Tibial artery (tissue), 4 donors: ENCODE measurements at regions not wholly inside any gene's neighbourhood (a gene's known extent, or its start where the extent isn't known, plus 50 kb on each side); places are given as distances from the start of the nearest gene placed in this dataset.

Experiments used
- DNase-seq, 2 donors: peaks; one replicate each; pipeline ENCODE4 v3.0.0-alpha.2; 2019
- H3K27ac ChIP-seq, 2 donors: fragments of 200-600 bp; sonication (generic) in 1 of 2; 1 replicate in 1 of 2; 2 replicates in 1 of 2; pipeline ENCODE4 v1.5.1; 2018 to 2019; ENCODE audit warnings: mild to moderate bottlenecking in 1 of 2
- H3K27me3 ChIP-seq, 2 donors: fragments of 200-600 bp; sonication (generic) in 1 of 2; one replicate each; pipeline versions ENCODE4 v1.5.1 to v1.6.0; 2016 to 2019
- H3K36me3 ChIP-seq, 3 donors: fragments of 200-600 bp; sonication (generic) in 2 of 3; one replicate each; pipeline ENCODE4 v1.5.1; 2016 to 2019; ENCODE audit warnings: mild to moderate bottlenecking in 2 of 3
- H3K4me1 ChIP-seq, 4 donors: fragments of 200-600 bp; sonication (generic) in 2 of 4; 1 replicate in 3 of 4; 2 replicates in 1 of 4; pipeline ENCODE4 v1.5.1; 2016 to 2019
- H3K4me3 ChIP-seq, 2 donors: fragments of 200-600 bp; sonication (generic) in 1 of 2; 1 replicate in 1 of 2; 2 replicates in 1 of 2; pipeline ENCODE4 v1.5.1; 2018 to 2019; ENCODE audit warnings: mild to moderate bottlenecking in 2 of 2
- H3K9me3 ChIP-seq, 3 donors: fragments of 200-600 bp; sonication (generic) in 1 of 3; one replicate each; pipeline ENCODE4 v1.5.1; 2016 to 2019
- CTCF ChIP-seq, 2 experiments: fragments of 200-600 bp in 1 of 2; fragments of 450-650 bp in 1 of 2; IDR thresholded peaks; one replicate each; pipeline ENCODE4 v1.5.1; 2017 to 2019; ENCODE audit warnings: antibody characterized with exemption in 2 of 2, mild to moderate bottlenecking in 1 of 2, moderate library complexity in 1 of 2
- intact Hi-C: fragments of 100-400 bp; cut with DNase I; formaldehyde crosslinking; loops from one replicate; pipeline ENCODE4 v1.15.0; 2023; ENCODE audit warnings: low total_unique reads

DNA sequence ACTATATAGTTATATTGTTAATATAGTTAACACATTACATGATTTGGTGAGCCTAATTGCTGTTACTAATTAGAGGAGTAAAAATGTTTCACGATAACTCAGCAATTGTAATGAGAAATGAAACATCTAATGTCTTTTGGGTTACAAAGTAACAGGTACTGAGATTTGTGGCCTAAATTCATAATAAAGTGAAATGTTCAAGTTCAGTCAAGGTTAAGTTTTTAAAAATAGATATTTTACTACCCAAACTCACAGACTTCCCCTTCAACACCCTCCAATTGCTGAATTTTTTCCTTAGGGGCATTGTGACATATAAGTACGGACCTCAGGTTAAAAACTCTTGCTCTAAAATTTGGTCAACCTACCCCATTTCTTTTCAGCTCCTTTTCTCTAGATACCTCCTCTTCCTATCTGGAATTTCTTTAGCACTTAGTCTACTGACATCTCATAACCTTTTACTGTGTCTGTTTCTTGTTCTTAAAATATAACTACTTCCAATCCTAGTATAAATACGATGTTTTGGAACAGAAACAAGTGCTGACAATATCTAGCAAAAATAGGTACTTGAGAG is 112.3 kb upstream of the PRSS16 start:
- H3K27me3 ChIP-seq, result no peaks in the 10 kb centered on the region
- intact Hi-C loops, result loop anchor here (10.0 kb wide), 1 partner anchor 1080 kb away; a partner anchor contains a TSS
- no peak for DNase-seq
- TF ChIP-seq CTCF (IDR thresholded peaks at IDR 0.05), result no peak
- no peak overlapping the region for H3K4me3 ChIP-seq
- H3K27ac ChIP-seq, result no peak overlapping the region
- H3K4me1 ChIP-seq, result peaks cover 0 to 24% (median 3%) of the 10 kb centered on the region in 4 donors
- H3K9me3 ChIP-seq, result no peaks in the 10 kb centered on the region
- no peaks in the 10 kb centered on the region for H3K36me3 ChIP-seq

DNA sequence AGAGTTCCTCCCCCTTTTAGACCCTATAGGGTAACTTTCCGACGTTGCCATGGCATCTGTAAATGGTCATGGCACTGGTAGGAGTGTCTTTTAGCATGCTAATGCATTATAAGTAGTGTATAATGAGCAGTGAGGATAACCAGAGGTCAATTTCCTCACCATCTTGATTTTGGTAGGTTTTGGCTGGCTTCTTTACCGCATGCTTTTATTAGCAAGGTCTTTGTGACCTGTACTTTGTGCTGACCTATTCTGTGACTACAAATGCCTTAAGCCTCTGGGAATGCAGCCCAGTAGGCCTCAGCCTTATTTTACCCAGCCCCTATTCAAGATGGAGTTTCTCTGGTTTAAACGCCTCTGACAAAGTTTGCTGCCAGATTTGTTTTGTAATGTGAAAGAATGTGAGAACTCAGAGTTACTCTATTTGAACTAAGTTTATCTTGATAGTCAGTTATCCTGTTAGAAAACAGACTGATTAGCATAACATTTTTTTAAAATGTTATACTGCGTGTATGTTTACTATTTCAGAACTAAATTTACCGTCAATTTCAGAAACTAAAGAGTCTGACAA is 111.3 kb upstream of the PRSS16 start:
- no peak for DNase-seq
- H3K27me3 ChIP-seq, result no peaks in the 10 kb centered on the region
- H3K36me3 ChIP-seq, result no peaks in the 10 kb centered on the region
- no peaks in the 10 kb centered on the region for H3K9me3 ChIP-seq
- H3K27ac ChIP-seq, result no peak overlapping the region
- H3K4me1 ChIP-seq, result peaks cover 0 to 24% (median 3%) of the 10 kb centered on the region in 4 donors
- intact Hi-C loops, result loop anchor here (10.0 kb wide), 1 partner anchor 1081 kb away; a partner anchor contains a TSS
- no peak for TF ChIP-seq CTCF (IDR thresholded peaks at IDR 0.05)
- H3K4me3 ChIP-seq, result no peak overlapping the region

- TF ChIP-seq CTCF (IDR thresholded peaks at IDR 0.05), result no peak
- no peak for DNase-seq
- no peak overlapping the region for H3K27ac ChIP-seq
- no peak overlapping the region for H3K4me3 ChIP-seq
- H3K4me1 ChIP-seq, result peaks cover 0 to 22% (median 3%) of the 10 kb centered on the region in 4 donors
- intact Hi-C loops, result loop anchor here (10.0 kb wide), 1 partner anchor 1082 kb away; a partner anchor contains a TSS
- no peaks in the 10 kb centered on the region for H3K9me3 ChIP-seq
- no peaks in the 10 kb centered on the region for H3K27me3 ChIP-seq
- H3K36me3 ChIP-seq, result no peaks in the 10 kb centered on the region
Observed at GRCh38 chr6:27136978-27137814, 110.3 kb upstream of the PRSS16 start.

GRCh38 chr6:27138406-27138805 is 109.1 kb upstream of the PRSS16 start:
- no peaks in the 10 kb centered on the region for H3K36me3 ChIP-seq
- no peak for DNase-seq
- intact Hi-C loops, result loop anchor here (10.0 kb wide), 1 partner anchor 1084 kb away; a partner anchor contains a TSS
- H3K4me3 ChIP-seq, result no peak overlapping the region
- no peaks in the 10 kb centered on the region for H3K9me3 ChIP-seq
- no peak overlapping the region for H3K27ac ChIP-seq
- TF ChIP-seq CTCF (IDR thresholded peaks at IDR 0.05), result no peak
- peaks cover 0 to 16% (median 3%) of the 10 kb centered on the region in 4 donors for H3K4me1 ChIP-seq
- H3K27me3 ChIP-seq, result no peaks in the 10 kb centered on the region

DNA sequence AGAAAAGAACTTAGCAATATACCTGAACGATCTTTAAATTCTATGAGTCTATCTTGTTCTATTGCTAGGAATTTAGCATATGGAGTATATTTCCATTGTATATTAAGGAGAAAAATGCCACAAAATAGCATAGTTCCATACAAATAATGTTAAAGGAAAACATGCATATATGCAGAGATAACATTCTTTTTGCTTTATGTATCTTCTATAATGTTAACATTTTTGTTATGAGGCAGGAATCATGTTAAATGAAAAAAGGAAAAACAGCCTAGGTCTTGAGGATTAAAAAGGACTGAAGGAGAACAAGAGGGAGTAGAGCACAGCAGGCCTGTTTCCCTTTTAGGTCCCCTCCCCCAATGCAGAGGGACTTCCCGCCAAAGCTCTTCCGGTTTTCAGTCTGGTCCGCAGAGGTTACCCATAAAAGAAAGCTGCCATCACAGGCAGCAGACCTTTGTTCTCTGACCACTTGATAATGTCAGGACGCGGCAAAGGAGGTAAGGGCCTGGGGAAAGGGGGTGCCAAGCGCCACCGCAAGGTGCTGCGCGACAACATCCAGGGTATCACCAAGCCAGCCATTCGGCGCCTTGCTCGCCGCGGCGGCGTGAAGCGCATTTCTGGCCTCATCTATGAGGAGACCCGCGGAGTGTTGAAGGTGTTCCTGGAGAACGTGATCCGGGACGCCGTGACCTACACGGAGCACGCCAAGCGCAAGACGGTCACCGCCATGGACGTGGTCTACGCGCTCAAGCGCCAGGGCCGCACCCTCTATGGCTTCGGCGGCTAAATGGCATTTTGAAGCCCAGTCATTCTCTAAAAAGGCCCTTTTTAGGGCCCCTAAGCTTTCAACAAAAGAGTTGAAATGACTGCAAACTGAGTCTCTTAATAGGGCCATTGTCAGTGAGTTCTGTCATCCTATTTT is 108.4 kb upstream of the PRSS16 start:
- intact Hi-C loops, result loop anchor here (10.0 kb wide), 1 partner anchor 1084 kb away; a partner anchor contains a TSS
- Histone ChIP-seq H3K36me3 (no peaks in the 10 kb centered on the region), H3K4me3 (peak overlapping the region; percentile 59), H3K9me3 (no peaks in the 10 kb centered on the region), H3K4me1 (peaks cover 0 to 13% (median under 1%) of the 10 kb centered on the region in 4 donors), H3K27me3 (no peaks in the 10 kb centered on the region), H3K27ac (peak overlapping the region; percentile 56 to 78)
- no peak for TF ChIP-seq CTCF (IDR thresholded peaks at IDR 0.05)
- DNase-seq, result no peak
